Activated naive CD8-positive, alpha-beta T cell treated with anti-CD3 and anti-CD28 coated beads for 36 hours (primary cell): ENCODE measurements at regions not wholly inside any gene's neighbourhood (a gene's known extent, or its start where the extent isn't known, plus 50 kb on each side); places are given as distances from the start of the nearest gene placed in this dataset.

Experiments
- DNase-seq: peaks from one replicate; pipeline ENCODE4 v3.0.0; 2021
- H3K27ac Mint-ChIP-seq: one replicate; pipeline ENCODE4 v1.8.0; 2022; ENCODE audit warnings: mild to moderate bottlenecking, moderate library complexity, mixed read lengths
- H3K27me3 Mint-ChIP-seq: one replicate; pipeline ENCODE4 v1.8.0; 2022; ENCODE audit warnings: mild to moderate bottlenecking, mixed read lengths
- H3K36me3 Mint-ChIP-seq: one replicate; pipeline ENCODE4 v1.8.0; 2021; ENCODE audit warnings: mild to moderate bottlenecking, mixed read lengths
- H3K4me1 Mint-ChIP-seq: one replicate; pipeline ENCODE4 v1.8.0; 2021; ENCODE audit warnings: mixed read lengths
- H3K4me3 Mint-ChIP-seq: one replicate; pipeline ENCODE4 v1.8.0; 2022; ENCODE audit warnings: mild to moderate bottlenecking, moderate library complexity, mixed read lengths
- H3K9me3 Mint-ChIP-seq: one replicate; pipeline ENCODE4 v1.8.0; 2022; ENCODE audit warnings: mixed read lengths

DNA sequence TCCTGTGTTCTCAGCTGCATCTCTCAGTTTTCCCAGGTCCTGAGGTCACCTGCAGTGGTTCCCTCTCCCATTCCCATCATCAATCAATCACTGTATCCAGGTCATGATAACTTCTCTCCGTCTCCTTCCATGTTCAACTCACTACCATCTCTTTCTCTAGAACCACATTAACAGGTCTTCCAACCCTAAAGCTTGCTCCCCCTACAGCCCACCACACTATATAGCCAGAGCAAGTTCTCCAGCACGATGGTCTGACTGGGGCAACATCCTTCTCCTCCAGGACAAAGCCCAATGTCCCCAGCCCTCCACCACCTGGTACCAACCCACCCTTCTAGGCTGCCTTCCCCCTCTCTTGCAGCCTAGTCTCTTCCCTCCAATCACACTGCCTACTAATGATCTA lies 241.6 kb downstream of the CDK5RAP2 start:
- no peaks in the 10 kb centered on the region for H3K9me3 Mint-ChIP-seq
- no peak for DNase-seq
- H3K27me3 Mint-ChIP-seq: peaks cover 26% of the 10 kb centered on the region
- H3K4me3 Mint-ChIP-seq: no peak overlapping the region
- peaks cover 12% of the 10 kb centered on the region for H3K4me1 Mint-ChIP-seq
- no peak overlapping the region for H3K27ac Mint-ChIP-seq
- no peaks in the 10 kb centered on the region for H3K36me3 Mint-ChIP-seq

GRCh38 chr9:120337131-120337530 lies 242.8 kb downstream of the CDK5RAP2 start:
- peaks cover 22% of the 10 kb centered on the region for H3K27me3 Mint-ChIP-seq
- peaks cover 12% of the 10 kb centered on the region for H3K4me1 Mint-ChIP-seq

DNA sequence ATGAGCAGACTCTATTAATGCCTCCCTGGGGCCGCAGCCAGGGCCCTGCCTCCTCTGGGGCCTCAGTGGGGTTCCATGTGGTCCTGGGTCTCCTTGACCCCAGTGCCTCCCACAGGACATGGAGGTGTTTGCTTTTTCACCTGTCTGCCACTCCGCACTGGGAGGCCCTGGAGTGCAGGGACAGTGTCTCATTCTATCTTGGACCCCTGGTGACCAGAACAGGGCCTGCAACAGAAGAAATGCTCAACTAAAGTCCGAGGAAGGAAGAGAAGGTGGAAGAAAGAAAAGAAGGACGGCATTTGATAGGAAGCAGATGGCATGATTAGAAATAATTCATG lies 243.2 kb downstream of the CDK5RAP2 start:
- DNase-seq: no peak
- peaks cover 12% of the 10 kb centered on the region for H3K4me1 Mint-ChIP-seq
- H3K4me3 Mint-ChIP-seq: no peak overlapping the region
- H3K27me3 Mint-ChIP-seq: peaks cover 21% of the 10 kb centered on the region
- no peak overlapping the region for H3K27ac Mint-ChIP-seq
- no peaks in the 10 kb centered on the region for H3K9me3 Mint-ChIP-seq
- H3K36me3 Mint-ChIP-seq: no peaks in the 10 kb centered on the region

More at GRCh38 chr9:120337131-120337530, 242.8 kb downstream of the CDK5RAP2 start:
- Mint-ChIP-seq H3K27ac (no peak overlapping the region), H3K4me3 (no peak overlapping the region), H3K36me3 (no peaks in the 10 kb centered on the region), H3K9me3 (no peaks in the 10 kb centered on the region)
- no peak for DNase-seq

DNA sequence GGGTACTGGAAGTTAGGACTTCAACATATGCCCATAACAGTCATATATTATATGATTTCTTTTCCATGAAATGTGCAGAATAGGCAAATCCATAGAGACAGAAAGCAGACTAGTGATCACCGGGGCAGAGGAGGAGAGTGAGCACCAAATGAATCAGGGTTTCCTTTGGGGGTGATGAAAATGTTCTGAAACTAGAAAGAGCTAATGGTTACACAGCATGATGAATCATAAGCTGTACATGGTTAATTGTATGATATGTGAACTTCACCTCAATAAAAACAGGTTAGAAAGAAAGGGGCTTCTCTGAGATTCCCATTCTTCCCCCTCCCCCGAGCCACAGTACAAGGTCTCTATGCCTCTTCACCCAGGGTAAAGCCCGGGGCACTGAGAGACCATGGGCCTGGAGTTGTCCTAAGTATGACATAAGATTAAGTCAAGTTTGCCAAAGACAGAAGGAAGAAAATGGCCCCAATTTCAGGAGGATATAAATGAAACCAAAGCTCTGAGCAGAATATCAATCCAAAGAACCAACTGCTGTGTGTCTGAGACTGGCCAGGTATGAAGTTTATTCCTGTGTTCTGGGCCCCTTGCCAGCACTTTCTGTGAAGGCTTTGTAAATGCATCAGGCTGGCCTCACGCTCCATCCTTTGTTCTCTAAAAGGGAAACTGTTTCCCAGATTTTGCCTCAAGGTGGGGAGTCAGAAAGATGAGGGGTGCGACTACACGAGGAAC lies 243.8 kb downstream of the CDK5RAP2 start:
- H3K27ac Mint-ChIP-seq: no peak overlapping the region
- no peaks in the 10 kb centered on the region for H3K9me3 Mint-ChIP-seq
- H3K4me1 Mint-ChIP-seq: peaks cover 12% of the 10 kb centered on the region
- no peak for DNase-seq
- peaks cover 15% of the 10 kb centered on the region for H3K27me3 Mint-ChIP-seq
- H3K36me3 Mint-ChIP-seq: no peaks in the 10 kb centered on the region
- H3K4me3 Mint-ChIP-seq: no peak overlapping the region

GRCh38 chr9:120331913-120332312 lies 248.1 kb downstream of the CDK5RAP2 start:
- peaks cover 6% of the 10 kb centered on the region for H3K27me3 Mint-ChIP-seq
- H3K36me3 Mint-ChIP-seq: no peaks in the 10 kb centered on the region
- no peak overlapping the region for H3K4me3 Mint-ChIP-seq
- peaks cover 12% of the 10 kb centered on the region for H3K4me1 Mint-ChIP-seq
- no peak overlapping the region for H3K27ac Mint-ChIP-seq
- DNase-seq: no peak
- no peaks in the 10 kb centered on the region for H3K9me3 Mint-ChIP-seq

- no peak for DNase-seq
- no peak overlapping the region for H3K27ac Mint-ChIP-seq
- peaks cover 9% of the 10 kb centered on the region for H3K27me3 Mint-ChIP-seq
- H3K36me3 Mint-ChIP-seq: no peaks in the 10 kb centered on the region
- no peak overlapping the region for H3K4me3 Mint-ChIP-seq
- H3K4me1 Mint-ChIP-seq: no peaks in the 10 kb centered on the region
- no peaks in the 10 kb centered on the region for H3K9me3 Mint-ChIP-seq
Measured at GRCh38 chr9:120330031-120330430, 249.9 kb downstream of the CDK5RAP2 start.

DNA sequence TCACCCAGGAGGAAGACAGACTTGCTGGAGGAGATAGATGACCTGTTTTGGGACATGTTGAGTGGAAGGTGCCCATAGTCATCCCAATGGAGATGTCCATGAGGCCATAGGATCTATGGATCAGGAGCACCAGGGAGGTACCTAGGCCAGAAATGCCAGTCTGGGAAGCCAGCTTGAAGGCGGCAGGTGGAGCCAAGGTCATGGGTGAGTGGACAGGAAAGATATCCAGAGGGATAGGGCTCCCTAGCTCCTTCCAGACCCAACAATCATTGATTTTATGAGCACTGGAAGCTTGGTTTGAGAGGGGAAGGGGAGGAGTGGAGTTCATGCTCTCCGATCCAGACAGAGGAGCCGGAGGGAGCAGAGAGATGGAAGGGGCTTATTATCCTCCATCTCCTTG lies 252.6 kb downstream of the CDK5RAP2 start:
- Mint-ChIP-seq H3K27me3 (peaks cover 3% of the 10 kb centered on the region), H3K9me3 (no peaks in the 10 kb centered on the region), H3K36me3 (no peaks in the 10 kb centered on the region), H3K27ac (no peak overlapping the region), H3K4me1 (no peaks in the 10 kb centered on the region), H3K4me3 (no peak overlapping the region)
- no peak for DNase-seq

DNA sequence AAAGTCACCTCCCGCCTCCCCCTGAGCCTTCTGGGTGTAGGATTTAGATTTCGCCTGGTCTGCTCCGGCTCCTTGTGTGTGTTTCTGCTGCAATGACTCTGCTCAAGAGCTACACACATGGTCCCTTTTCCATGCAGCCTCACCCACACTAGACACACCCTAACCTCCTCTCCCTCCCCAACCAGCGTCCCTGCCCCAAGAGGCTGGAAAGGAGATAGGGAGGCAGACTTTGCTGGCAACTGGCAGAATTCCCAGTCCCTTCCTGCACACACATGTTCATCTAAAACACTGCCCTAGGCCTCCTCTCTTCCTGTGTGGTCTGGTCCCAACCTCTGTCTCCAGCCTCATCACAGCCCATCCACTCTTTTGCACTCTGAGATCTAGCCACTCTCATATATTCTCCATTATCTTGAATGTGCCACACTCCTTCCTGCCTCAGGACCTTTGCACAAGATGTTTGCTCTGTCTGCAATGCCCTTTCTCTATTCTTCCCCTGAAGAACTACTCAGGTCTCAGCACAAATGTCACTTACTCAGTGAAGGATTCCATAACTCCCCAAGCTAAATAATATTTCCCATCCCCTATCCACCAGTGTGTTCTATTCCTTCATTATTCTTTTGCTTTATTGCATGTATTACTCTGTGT lies 253.8 kb downstream of the CDK5RAP2 start:
- Mint-ChIP-seq H3K4me3 (no peak overlapping the region), H3K27ac (no peak overlapping the region), H3K36me3 (no peaks in the 10 kb centered on the region), H3K27me3 (peaks cover 3% of the 10 kb centered on the region), H3K9me3 (no peaks in the 10 kb centered on the region), H3K4me1 (no peaks in the 10 kb centered on the region)
- DNase-seq: no peak

- no peak for DNase-seq
- Mint-ChIP-seq H3K27me3 (peaks cover 3% of the 10 kb centered on the region), H3K9me3 (no peaks in the 10 kb centered on the region), H3K27ac (no peak overlapping the region), H3K4me3 (no peak overlapping the region), H3K4me1 (no peaks in the 10 kb centered on the region), H3K36me3 (no peaks in the 10 kb centered on the region)
Measured at GRCh38 chr9:120324996-120325642, 254.8 kb downstream of the CDK5RAP2 start.

- no peak overlapping the region for H3K4me3 Mint-ChIP-seq
- DNase-seq: no peak
- H3K4me1 Mint-ChIP-seq: no peaks in the 10 kb centered on the region
- H3K27me3 Mint-ChIP-seq: peaks cover 3% of the 10 kb centered on the region
- H3K27ac Mint-ChIP-seq: no peak overlapping the region
- no peaks in the 10 kb centered on the region for H3K36me3 Mint-ChIP-seq
- no peaks in the 10 kb centered on the region for H3K9me3 Mint-ChIP-seq
Measured at GRCh38 chr9:120324461-120324860, 255.5 kb downstream of the CDK5RAP2 start.

DNA sequence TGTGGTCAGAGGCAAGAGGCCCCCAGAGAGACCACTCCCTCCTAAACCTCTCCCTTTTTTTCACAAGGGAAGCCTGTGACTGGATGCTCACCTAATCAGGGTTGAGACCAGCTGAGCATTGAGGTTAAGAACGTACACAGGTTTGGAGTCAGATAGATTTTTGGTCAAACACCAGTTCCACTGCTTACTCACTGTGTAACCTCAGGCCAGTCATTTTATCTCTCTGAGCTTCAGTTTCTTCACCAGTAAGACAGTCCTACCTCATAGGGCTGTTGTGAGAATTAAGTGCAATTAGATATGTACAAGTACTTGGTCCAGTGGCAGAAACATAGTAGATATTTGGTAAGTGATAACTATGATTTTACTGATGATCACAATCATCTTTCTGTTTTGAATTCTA lies 256.8 kb downstream of the CDK5RAP2 start:
- Mint-ChIP-seq H3K4me1 (no peaks in the 10 kb centered on the region), H3K4me3 (no peak overlapping the region), H3K27ac (no peak overlapping the region), H3K36me3 (no peaks in the 10 kb centered on the region), H3K9me3 (no peaks in the 10 kb centered on the region), H3K27me3 (peaks cover 7% of the 10 kb centered on the region)
- no peak for DNase-seq

GRCh38 chr9:120319452-120319851 lies 260.5 kb downstream of the CDK5RAP2 start:
- Mint-ChIP-seq H3K4me1 (no peaks in the 10 kb centered on the region), H3K27ac (no peak overlapping the region), H3K4me3 (no peak overlapping the region)

GRCh38 chr9:120315154-120315553 lies 264.8 kb downstream of the CDK5RAP2 start:
- Mint-ChIP-seq H3K27ac (no peak overlapping the region), H3K4me3 (no peak overlapping the region), H3K27me3 (peaks cover 4% of the 10 kb centered on the region), H3K9me3 (peaks cover 4% of the 10 kb centered on the region), H3K4me1 (no peaks in the 10 kb centered on the region), H3K36me3 (no peaks in the 10 kb centered on the region)
- no peak for DNase-seq

More at GRCh38 chr9:120319452-120319851, 260.5 kb downstream of the CDK5RAP2 start:
- no peak for DNase-seq
- Mint-ChIP-seq H3K36me3 (no peaks in the 10 kb centered on the region), H3K9me3 (no peaks in the 10 kb centered on the region), H3K27me3 (peaks cover 4% of the 10 kb centered on the region)

GRCh38 chr9:120312031-120312430 lies 267.9 kb downstream of the CDK5RAP2 start:
- H3K27me3 Mint-ChIP-seq: peaks cover 7% of the 10 kb centered on the region
- H3K9me3 Mint-ChIP-seq: peaks cover 4% of the 10 kb centered on the region
- H3K4me3 Mint-ChIP-seq: no peak overlapping the region
- DNase-seq: no peak
- no peaks in the 10 kb centered on the region for H3K4me1 Mint-ChIP-seq
- H3K36me3 Mint-ChIP-seq: no peaks in the 10 kb centered on the region
- no peak overlapping the region for H3K27ac Mint-ChIP-seq

DNA sequence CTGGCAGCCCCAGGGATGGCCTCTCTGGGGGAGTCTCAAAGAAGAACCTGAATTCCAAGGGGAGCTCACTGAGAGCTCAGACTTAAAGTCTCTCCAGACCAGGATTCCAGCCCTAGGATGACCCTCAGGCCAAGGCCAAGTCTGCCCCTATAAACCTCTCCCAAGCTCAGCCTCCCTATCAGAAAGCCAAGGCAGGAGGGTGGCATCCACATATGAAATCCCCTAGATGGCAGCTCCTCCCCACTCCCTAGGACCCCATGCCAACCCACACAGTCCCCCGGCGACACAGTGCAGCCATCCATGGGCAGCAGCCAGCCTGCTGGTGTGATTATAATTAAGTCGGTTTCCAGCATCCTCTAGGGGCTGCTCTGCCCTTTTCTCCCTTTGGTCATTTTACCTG lies 269.9 kb downstream of the CDK5RAP2 start:
- H3K27ac Mint-ChIP-seq: no peak overlapping the region
- no peak overlapping the region for H3K4me3 Mint-ChIP-seq
- no peaks in the 10 kb centered on the region for H3K36me3 Mint-ChIP-seq
- H3K4me1 Mint-ChIP-seq: no peaks in the 10 kb centered on the region
- H3K9me3 Mint-ChIP-seq: peaks cover 4% of the 10 kb centered on the region
- H3K27me3 Mint-ChIP-seq: peaks cover 7% of the 10 kb centered on the region
- DNase-seq: no peak

DNA sequence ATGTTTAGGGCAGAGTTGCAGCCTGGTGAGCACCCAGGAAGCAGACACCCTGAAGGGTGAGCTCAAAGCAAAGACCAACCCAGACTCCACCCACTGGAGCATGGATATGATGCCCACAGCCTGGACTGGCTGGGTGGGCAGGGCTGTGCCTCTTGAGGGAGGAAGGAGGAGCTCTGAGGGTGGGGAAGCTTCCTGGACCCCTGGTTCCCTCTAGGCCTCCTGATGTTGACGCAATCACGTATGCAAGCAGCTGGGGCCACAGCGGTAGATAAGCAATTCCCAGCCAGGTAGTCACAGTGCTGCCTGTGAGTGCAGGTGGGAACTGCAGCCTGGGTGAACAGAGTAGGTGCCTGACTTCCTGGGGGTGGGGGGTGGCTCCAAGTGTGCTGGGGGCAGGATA lies 271.5 kb downstream of the CDK5RAP2 start:
- peaks cover 7% of the 10 kb centered on the region for H3K27me3 Mint-ChIP-seq
- no peak overlapping the region for H3K4me3 Mint-ChIP-seq
- H3K27ac Mint-ChIP-seq: no peak overlapping the region
- no peak for DNase-seq
- H3K4me1 Mint-ChIP-seq: no peaks in the 10 kb centered on the region
- peaks cover 3% of the 10 kb centered on the region for H3K9me3 Mint-ChIP-seq
- no peaks in the 10 kb centered on the region for H3K36me3 Mint-ChIP-seq
